ENCODE measurements at regions not wholly inside any gene's neighbourhood (a gene's known extent, or its start where the extent isn't known, plus 50 kb on each side); places are given as distances from the start of the nearest gene placed in this dataset.

DNA sequence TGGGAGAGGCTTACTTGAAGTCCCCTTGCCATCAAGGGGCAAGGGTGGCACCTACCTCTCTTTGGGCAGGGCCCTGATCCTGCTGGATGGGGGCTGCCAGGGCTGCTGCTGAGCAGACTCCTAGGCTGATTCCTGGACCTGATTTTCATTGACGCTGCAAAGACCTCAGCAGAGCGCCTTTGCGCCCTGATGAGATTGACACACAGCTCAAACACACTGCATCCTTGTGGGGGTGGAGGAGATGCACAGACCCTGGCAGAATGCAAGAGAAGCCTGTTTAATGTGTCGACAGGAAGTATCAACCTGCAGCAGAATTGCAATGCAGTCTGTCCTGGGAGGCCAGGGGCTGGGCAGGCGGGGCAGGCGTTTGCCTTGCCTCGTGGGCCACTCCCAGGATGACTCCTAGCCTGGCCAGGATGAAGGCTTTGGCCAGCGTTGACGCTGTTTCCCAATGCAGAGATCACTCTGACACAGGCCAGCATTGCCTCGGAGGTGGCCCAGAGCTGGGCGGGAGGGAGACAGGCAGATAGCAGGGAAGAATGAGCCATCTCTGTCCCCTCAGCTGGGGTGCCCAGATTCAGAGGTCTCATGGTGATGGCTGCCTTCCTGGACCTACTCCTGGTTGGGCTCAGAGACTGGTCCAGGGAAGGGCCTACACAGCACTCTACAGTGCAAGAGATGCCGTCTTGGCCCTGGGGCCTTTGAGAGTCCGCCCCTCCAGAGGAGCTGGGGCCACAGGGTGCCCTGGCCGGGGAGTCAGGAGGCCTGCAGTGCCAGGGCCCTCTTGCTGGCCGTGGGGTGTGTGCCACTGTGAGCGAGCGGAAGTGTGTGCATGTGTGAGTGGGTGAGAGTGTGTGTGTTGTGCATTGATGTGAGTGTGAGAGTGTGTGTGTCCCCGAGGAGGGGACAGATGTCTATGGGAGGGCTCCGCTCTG, 108.3 kb downstream of the KIF26A start (continued):
- TF ChIP-seq ZNF462 (CRISPR knock-in tag; IDR thresholded peaks at IDR 0.05), result no peak

DNA sequence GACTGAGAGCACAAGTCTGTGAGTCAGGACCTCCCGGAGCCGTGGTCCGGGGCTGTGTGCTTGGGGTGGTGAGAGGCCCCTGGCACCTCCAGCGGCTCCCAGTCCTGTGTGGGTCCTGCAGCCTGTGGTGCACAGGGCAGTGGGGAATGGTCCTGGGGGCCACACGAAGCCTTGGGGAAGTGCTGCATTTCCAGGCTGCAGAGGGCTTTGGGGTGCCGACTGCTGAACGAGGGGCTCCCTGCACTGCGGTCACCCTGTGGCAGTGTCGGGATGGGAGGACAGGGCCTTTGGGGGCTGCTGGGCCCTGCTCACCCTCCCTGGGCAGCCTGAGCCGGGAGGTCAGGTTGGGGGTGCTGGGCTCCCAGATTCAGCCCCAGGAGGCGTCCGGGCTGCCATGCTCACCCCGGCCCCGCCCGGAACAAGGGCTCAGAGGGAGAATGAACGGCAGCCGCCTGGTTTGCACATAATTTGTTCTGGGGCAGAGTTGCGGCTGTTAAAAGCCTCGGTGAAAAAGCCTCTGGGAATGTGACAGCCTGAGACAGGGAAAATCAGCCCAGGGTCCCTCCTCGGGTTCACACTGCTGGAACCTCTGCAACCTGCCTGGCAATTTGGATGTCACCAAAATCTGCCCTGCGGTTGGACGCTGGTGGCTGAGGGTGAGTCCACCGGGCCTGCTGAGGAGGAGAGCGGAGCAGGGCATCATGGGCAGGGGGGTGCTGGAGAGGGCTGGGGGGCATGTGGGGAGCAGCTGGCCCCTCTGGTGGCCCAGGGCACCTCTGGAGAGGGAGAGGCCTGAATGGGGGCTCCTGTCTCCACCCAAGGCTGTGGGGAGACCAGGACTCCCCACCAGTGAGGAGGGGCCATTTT, 109.2 kb downstream of the KIF26A start:
- H3K9me2 ChIP-seq (ENCODE audit: insufficient read depth), result no peaks in the 10 kb centered on the region
- H3K4me1 Mint-ChIP-seq, result no peaks in the 10 kb centered on the region; the same call in 2 of the 3 replicates
- TF ChIP-seq EZH2phosphoT487 (IDR thresholded peaks at IDR 0.05; ENCODE audit: unreplicated experiment), result no peak
- no peak for TF ChIP-seq EZH2 (IDR thresholded peaks at IDR 0.05; ENCODE audit: low read depth, unreplicated experiment)
- TF ChIP-seq JUNB (IDR thresholded peaks at IDR 0.05; ENCODE audit: unreplicated experiment), result no peak
- no peak for TF ChIP-seq CREB1 (CRISPR knock-in tag; IDR thresholded peaks at IDR 0.05; ENCODE audit: low read depth)
- TF ChIP-seq REST (IDR thresholded peaks at IDR 0.05; ENCODE audit: unreplicated experiment), result no peak
- H3K27ac Mint-ChIP-seq, result no peak overlapping the region
- no peak overlapping the region for H3K4me3 Mint-ChIP-seq
- peaks cover 6% of the 10 kb centered on the region for H3K27me3 Mint-ChIP-seq (ENCODE audit: insufficient read depth, low read depth, poor library complexity)
- DNase-seq (ENCODE audit: low spot score), result no peak
- no peak overlapping the region for H3K4me3 ChIP-seq
- no peaks in the 10 kb centered on the region for H3K36me3 ChIP-seq (ENCODE audit: insufficient read depth)
- H4K20me1 ChIP-seq (replicated peaks; ENCODE audit: insufficient read depth), result no peaks in the 10 kb centered on the region
- peaks cover 22% of the 10 kb centered on the region for H3K9me3 Mint-ChIP-seq
- no peaks in the 10 kb centered on the region for H3K79me2 ChIP-seq (replicated peaks; ENCODE audit: insufficient read depth)
- no peaks in the 10 kb centered on the region for H3K27me3 ChIP-seq (ENCODE audit: insufficient read depth)
- H3K36me3 Mint-ChIP-seq (ENCODE audit: low read depth), result no peaks in the 10 kb centered on the region
- no peak overlapping the region for H3K27ac ChIP-seq (ENCODE audit: low read depth)
- no peaks in the 10 kb centered on the region for H3K4me1 ChIP-seq (ENCODE audit: insufficient read depth)
- H3K4me2 ChIP-seq, result no peak overlapping the region
- ATAC-seq, result no peak
- H3F3A ChIP-seq (replicated peaks; ENCODE audit: low read depth), result no peaks in the 10 kb centered on the region
- no peak overlapping the region for H2AFZ ChIP-seq

Measured in GM23338 (cell line).